ENCODE measurements at regions not wholly inside any gene's neighbourhood (a gene's known extent, or its start where the extent isn't known, plus 50 kb on each side); places are given as distances from the start of the nearest gene placed in this dataset.

GRCh38 chr15:38041576-38041975, 107.1 kb downstream of the TMCO5A start:
- no peak for TF ChIP-seq GATA2 (IDR thresholded peaks at IDR 0.05; ENCODE audit: low read depth, low read length)
- TF ChIP-seq GATA3 (IDR thresholded peaks at IDR 0.05; ENCODE audit: low read depth, low read length) = no peak
